GM12892 (cell line): ENCODE measurements at regions not wholly inside any gene's neighbourhood (a gene's known extent, or its start where the extent isn't known, plus 50 kb on each side); places are given as distances from the start of the nearest gene placed in this dataset.

Experiments
- POLR2A ChIP-seq: IDR thresholded peaks from 2 replicates; pipeline ENCODE4 v1.6.1; 2011; ENCODE audit warnings: low read depth, low read length, control low read depth
- POLR2AphosphoS5 ChIP-seq: IDR thresholded peaks from 2 replicates; pipeline ENCODE4 v1.6.1; 2011; ENCODE audit warnings: low read depth, low read length, control low read depth
- TAF1 ChIP-seq: IDR thresholded peaks from 2 replicates; pipeline ENCODE4 v1.6.1; 2011; ENCODE audit warnings: low read depth, mild to moderate bottlenecking, control low read depth, low read length, borderline replicate concordance

GRCh38 chr6:54624216-54624615 is 222.4 kb upstream of the FAM83B start:
- TF ChIP-seq POLR2AphosphoS5 (no peak), POLR2A (no peak), TAF1 (no peak)
